K562 (cell line): ENCODE measurements at regions not wholly inside any gene's neighbourhood (a gene's known extent, or its start where the extent isn't known, plus 50 kb on each side); places are given as distances from the start of the nearest gene placed in this dataset.

Experiments used
- ATAC-seq: fragments of 200-7000 bp; cut with Tn5 transposase; 3 replicates; pipeline ENCODE4 v1.9.1; 2020; ENCODE audit warnings: moderate library complexity
- BruUV-seq: library from RNA; stranded (reverse); fragments of 400-500 nt; replicated peaks from 2 replicates; lab custom pipeline; 2021; lab: Mats Ljungman, UMichigan
- CTCF ChIA-PET: fragments of 300-600 bp; formaldehyde crosslinking; extraction: SDS; loops from one replicate; lab custom pipeline; 2021; ENCODE audit warnings: low intra/inter-chr PET ratio; lab: Yijun Ruan, JAX
- POLR2A ChIA-PET: fragments of 300-600, 350-650 bp; sonication (Branson Sonifier 250); formaldehyde crosslinking; extraction: SDS; loops from one replicate; lab custom pipeline; 2021; ENCODE audit warnings: antibody characterized with exemption, inconsistent platforms; lab: Yijun Ruan, JAX
- DNase-seq, 4 experiments: peaks; one replicate each; pipeline versions ENCODE4 v3.0.0 to v3.0.0-alpha.2; 2011 to 2018; ENCODE audit warnings: low spot score in 3 of 4, mixed read lengths in 3 of 4; ENCODE audit errors: extremely low read depth in 1 of 4
- FAIRE-seq: peaks from 2 replicates; lab custom pipeline; 2011; peaks lifted over from hg19 to GRCh38; lab: Jason Lieb, UNC
- H2AFZ ChIP-seq: 2 replicates; pipeline ENCODE4 v1.6.0; 2011; ENCODE audit warnings: low read depth, low read length, control low read depth, inconsistent platforms
- H3K27ac ChIP-seq: fragments of 200-600 bp; 3 replicates; pipeline ENCODE4 v1.8.0; 2011; ENCODE audit warnings: low read depth, mild to moderate bottlenecking, control low read depth, inconsistent platforms, low read length, moderate library complexity, mixed read lengths; ENCODE audit errors: extremely low read depth
- H3K27me3 ChIP-seq, 2 experiments: fragments of 300-600 bp in 1 of 2; 2 replicates in 1 of 2; 3 replicates in 1 of 2; pipeline versions ENCODE4 v1.6.0 to v1.8.0; 2011; ENCODE audit warnings: inconsistent platforms in 2 of 2, low read length in 2 of 2, mild to moderate bottlenecking in 1 of 2, mixed read lengths in 1 of 2, moderate library complexity in 1 of 2; ENCODE audit not compliant: control insufficient read depth in 2 of 2, insufficient read depth in 2 of 2
- H3K36me3 ChIP-seq: fragments of 300-600 bp; 3 replicates; pipeline ENCODE4 v1.8.0; 2011; ENCODE audit warnings: mild to moderate bottlenecking, low read length, inconsistent platforms; ENCODE audit not compliant: control insufficient read depth, insufficient read depth
- H3K4me1 ChIP-seq, 2 experiments: fragments of 200-600 bp in 1 of 2; replicated peaks in 1 of 2; 2 replicates in 1 of 2; 3 replicates in 1 of 2; pipeline versions ENCODE4 v1.5.1 to v1.8.0; 2011; ENCODE audit warnings: inconsistent platforms in 2 of 2, low read length in 2 of 2, mild to moderate bottlenecking in 1 of 2, mixed read lengths in 1 of 2, moderate library complexity in 1 of 2; ENCODE audit not compliant: control insufficient read depth in 2 of 2, insufficient read depth in 2 of 2
- H3K4me2 ChIP-seq: 2 replicates; pipeline ENCODE4 v1.6.1; 2011; ENCODE audit warnings: low read length, control low read depth, inconsistent platforms, mixed read lengths; ENCODE audit not compliant: insufficient read depth
- H3K4me3 ChIP-seq: fragments of 200-600 bp; sonication (generic), shearing (Covaris generic); 2 replicates; pipeline ENCODE4 v1.5.1; 2016; ENCODE audit warnings: control low read depth, inconsistent platforms
- H3K79me2 ChIP-seq: fragments of 200-600 bp; 3 replicates; pipeline ENCODE4 v1.8.0; 2011; ENCODE audit warnings: low read length, inconsistent platforms; ENCODE audit not compliant: control insufficient read depth, insufficient read depth
- H3K9ac ChIP-seq, 2 experiments: 2 replicates each; pipeline versions ENCODE4 v1.6.0 to v1.6.1; 2011; ENCODE audit warnings: low read depth in 2 of 2, low read length in 2 of 2, control low read depth in 1 of 2, inconsistent platforms in 1 of 2, mild to moderate bottlenecking in 1 of 2, mixed read lengths in 1 of 2; ENCODE audit not compliant: insufficient read depth in 1 of 2
- H3K9me1 ChIP-seq: one replicate; pipeline ENCODE4 v1.6.0; 2011; ENCODE audit warnings: inconsistent platforms, mild to moderate bottlenecking, low read length, moderate library complexity; ENCODE audit not compliant: control insufficient read depth, insufficient read depth
- H3K9me3 ChIP-seq: replicated peaks from 2 replicates; pipeline ENCODE4 v1.5.1; 2011; ENCODE audit warnings: low read depth, low read length, inconsistent platforms; ENCODE audit not compliant: control insufficient read depth, insufficient read depth
- H4K20me1 ChIP-seq: replicated peaks from 2 replicates; pipeline ENCODE4 v1.6.1; 2011; ENCODE audit warnings: low read length, inconsistent platforms, mixed read lengths; ENCODE audit not compliant: control insufficient read depth, insufficient read depth
- BDP1 ChIP-seq: IDR thresholded peaks from 3 replicates; pipeline ENCODE4 v1.6.1; 2011; ENCODE audit not compliant: insufficient read length, insufficient read depth
- HINFP ChIP-seq: fragments of 450-650 bp; conservative IDR thresholded peaks from 2 replicates; pipeline ENCODE4 v1.6.1; 2016; ENCODE audit warnings: missing genetic modification characterization, low read depth, mild to moderate bottlenecking, control low read depth, missing compliant biosample characterization
- HNRNPL ChIP-seq: fragments of 200-400 bp; formaldehyde crosslinking; IDR thresholded peaks from 2 replicates; pipeline ENCODE4 v1.6.1; 2017; ENCODE audit warnings: low read depth, mild to moderate bottlenecking, low read length
- KLF10 ChIP-seq: fragments of 250-450 bp; sonication (Bioruptor Pico); IDR thresholded peaks from 2 replicates; pipeline ENCODE4 v1.6.1; 2021; ENCODE audit warnings: matching md5 sums
- PATZ1 ChIP-seq: fragments of 250-450 bp; sonication (Bioruptor Pico); IDR thresholded peaks from 2 replicates; pipeline ENCODE4 v1.5.0; 2020; ENCODE audit warnings: mild to moderate bottlenecking, borderline replicate concordance
- POLR3A ChIP-seq: IDR thresholded peaks from 2 replicates; pipeline ENCODE4 v1.6.1; 2011; ENCODE audit warnings: borderline replicate concordance, mild to moderate bottlenecking, moderate library complexity; ENCODE audit not compliant: insufficient read length, insufficient read depth; ENCODE audit errors: extremely low read depth
- RBM39 ChIP-seq: fragments of 200-400 bp; formaldehyde crosslinking; optimal IDR thresholded peaks from 2 replicates; pipeline ENCODE3; 2018; ENCODE audit warnings: low read depth, low read length
- SAFB ChIP-seq: fragments of 200-400 bp; formaldehyde crosslinking; IDR thresholded peaks from 2 replicates; pipeline ENCODE4 v1.6.1; 2017; ENCODE audit warnings: low read depth, low read length, borderline replicate concordance
- THRA ChIP-seq: fragments of 450-650 bp; IDR thresholded peaks from 2 replicates; pipeline ENCODE4 v1.6.1; 2017; ENCODE audit warnings: mild to moderate bottlenecking, moderate library complexity
- U2AF2 ChIP-seq: fragments of 200-400 bp; formaldehyde crosslinking; optimal IDR thresholded peaks from 2 replicates; pipeline ENCODE3; 2017; ENCODE audit warnings: low read depth, mild to moderate bottlenecking, low read length
- UBTF ChIP-seq, 2 experiments: IDR thresholded peaks; 2 replicates each; pipeline ENCODE4 v1.6.1; 2012; ENCODE audit warnings: improper control_type of control experiment in 2 of 2, low read depth in 2 of 2, low read length in 2 of 2, borderline replicate concordance in 1 of 2
- XRCC5 ChIP-seq: fragments of 200-400 bp; formaldehyde crosslinking; IDR thresholded peaks from 2 replicates; pipeline ENCODE4 v1.6.1; 2017; ENCODE audit warnings: low read depth, mild to moderate bottlenecking, low read length
- ZFP30 ChIP-seq: fragments of 250-450 bp; sonication (Bioruptor Pico); IDR thresholded peaks from 2 replicates; pipeline ENCODE4 v1.8.0; 2022; ENCODE audit warnings: moderate library complexity, mild to moderate bottlenecking, inconsistent platforms, borderline replicate concordance
- ZNF253 ChIP-seq: fragments of 250-450 bp; sonication (Bioruptor Pico); conservative IDR thresholded peaks from 2 replicates; pipeline ENCODE4 v1.6.1; 2021; ENCODE audit warnings: mild to moderate bottlenecking
- ZNF764 ChIP-seq: fragments of 250-450 bp; sonication (Bioruptor Pico); IDR thresholded peaks from 2 replicates; pipeline ENCODE4 v1.4.0; 2020; ENCODE audit warnings: low read depth, mild to moderate bottlenecking, moderate library complexity
- WGBS: fragments of 100-300 bp; shearing (Covaris generic); methylation state at CpG from one replicate; pipeline ENCODE4 v1.1.6; 2016; ENCODE audit warnings: low coverage, mixed read lengths; ENCODE audit not compliant: insufficient coverage; ENCODE audit errors: missing lambda C conversion rate; 5-methylcytosine and 5-hydroxymethylcytosine counted together
- in situ Hi-C: fragments of 300-500 bp; cut with MboI; formaldehyde crosslinking; loops from 4 replicates; pipeline ENCODE4 v1.15.0; 2018; ENCODE audit warnings: inconsistent platforms, mixed read lengths
- intact Hi-C: fragments of 100-400 bp; cut with micrococcal nuclease; formaldehyde crosslinking; loops from 2 replicates; pipeline ENCODE4 v1.14.2; 2022

- no peak for TF ChIP-seq ZFP30
Measured at GRCh38 chr7:68943786-68944185, 654.5 kb upstream of the AUTS2 start (continued).

- Histone ChIP-seq H3K4me3 (no peak overlapping the region), H3K27me3 (no peaks in the 10 kb centered on the region; a peak in 1 of 5 replicates), H3K4me1 (no peaks in the 10 kb centered on the region), H3K36me3 (no peaks in the 10 kb centered on the region), H3K9me1 (no peaks in the 10 kb centered on the region), H4K20me1 (no peaks in the 10 kb centered on the region), H3K27ac (no peak overlapping the region), H3K4me2 (no peak overlapping the region), H2AFZ (no peak overlapping the region), H3K9me3 (no peaks in the 10 kb centered on the region), H3K79me2 (no peaks in the 10 kb centered on the region), H3K9ac (no peak overlapping the region)
- DNase-seq (no peak), FAIRE-seq (no peak), ATAC-seq (no peak)
- in situ Hi-C loops, result no loop called here
- BruUV-seq, result no TSS peak
- 1% methylated on average over 4 of the region's 4 CpGs for WGBS
- ChIA-PET POLR2A (interaction anchor here (1.1 kb wide), 1 partner anchor 19 kb away, joined by 4 read pairs; no protein-coding TSS in a partner anchor), CTCF (no interaction called here)
- intact Hi-C loops, result no loop called here
- TF ChIP-seq THRA (no peak), HINFP (tag) (no peak), BDP1 (no peak), ZNF253 (CRISPR knock-in tag) (no peak), U2AF2 (no peak), ZNF764 (CRISPR knock-in tag) (no peak), UBTF (IDR thresholded peaks at IDR 0.05; ENCODE audit: borderline replicate concordance in 1 of 2, low read depth in 2 of 2, low read length in 2 of 2) (no peak), RBM39 (no peak), PATZ1 (no peak), SAFB (no peak), HNRNPL (no peak), XRCC5 (no peak), POLR3A (no peak), KLF10 (no peak)
Measured at GRCh38 chr7:68955656-68956055, 642.6 kb upstream of the AUTS2 start.
